BE2C (cell line): ENCODE measurements at regions not wholly inside any gene's neighbourhood (a gene's known extent, or its start where the extent isn't known, plus 50 kb on each side); places are given as distances from the start of the nearest gene placed in this dataset.

Source experiments
- DNase-seq: peaks from one replicate; pipeline ENCODE4 v3.0.0-alpha.2; 2020
- H3K27me3 ChIP-seq: fragments of 250-450 bp; sonication (Bioruptor Pico); 2 replicates; pipeline ENCODE4 v1.5.1; 2020; ENCODE audit warnings: mild to moderate bottlenecking
- H3K36me3 ChIP-seq: fragments of 250-450 bp; sonication (Bioruptor Pico); 2 replicates; pipeline ENCODE4 v1.5.1; 2020; ENCODE audit warnings: mild to moderate bottlenecking
- H3K4me1 ChIP-seq: fragments of 250-450 bp; sonication (Bioruptor Pico); 2 replicates; pipeline ENCODE4 v1.5.1; 2020
- H3K4me3 ChIP-seq: 2 replicates; pipeline ENCODE4 v1.5.1; 2011; ENCODE audit warnings: low read depth, low read length
- H3K9me3 ChIP-seq: fragments of 250-450 bp; sonication (Bioruptor Pico); 2 replicates; pipeline ENCODE4 v1.5.1; 2020
- TF ChIP-seq, protein P1 (sequence below): IDR thresholded peaks from 2 replicates; pipeline ENCODE4 v1.5.1; 2012; ENCODE audit warnings: mild to moderate bottlenecking, low read depth, low read length

DNA sequence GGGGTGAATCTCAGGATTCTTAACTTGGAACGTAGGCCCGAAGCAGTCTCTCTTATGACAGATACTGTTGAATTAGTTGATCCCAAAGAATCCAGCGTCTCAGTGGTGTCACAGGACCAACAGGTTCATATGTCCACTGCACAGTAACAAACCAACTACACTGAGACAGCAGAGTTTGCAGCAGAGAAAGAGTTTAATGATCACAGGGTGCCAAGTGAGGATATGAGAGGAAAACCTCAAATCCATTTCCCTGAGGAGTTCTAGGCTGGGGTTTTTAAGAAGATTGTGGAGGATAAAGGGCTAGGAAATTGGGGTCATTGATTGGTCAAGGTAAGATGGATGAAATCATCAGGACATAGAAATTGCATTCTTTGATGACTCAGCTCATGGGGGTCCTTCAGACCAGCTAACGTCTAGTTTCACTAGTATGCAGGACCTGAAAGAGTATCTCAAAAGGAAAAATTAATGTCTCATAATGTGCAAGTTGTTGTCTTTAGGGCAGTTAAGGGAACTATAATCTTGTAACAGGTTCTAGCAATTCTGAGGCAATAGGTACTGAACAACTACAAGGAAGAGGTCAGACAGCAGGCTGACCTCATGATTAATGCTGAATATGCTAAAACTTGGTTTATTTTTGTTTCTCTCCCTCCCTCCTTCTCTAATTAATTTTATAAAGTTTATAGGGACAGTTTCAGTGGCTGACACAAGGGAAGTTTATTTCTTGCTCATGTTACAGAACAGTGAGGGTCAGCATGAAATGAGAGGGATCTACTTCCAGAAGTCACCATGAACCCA lies 310.9 kb upstream of the NEBL start:
- TF ChIP-seq, protein P1, sequence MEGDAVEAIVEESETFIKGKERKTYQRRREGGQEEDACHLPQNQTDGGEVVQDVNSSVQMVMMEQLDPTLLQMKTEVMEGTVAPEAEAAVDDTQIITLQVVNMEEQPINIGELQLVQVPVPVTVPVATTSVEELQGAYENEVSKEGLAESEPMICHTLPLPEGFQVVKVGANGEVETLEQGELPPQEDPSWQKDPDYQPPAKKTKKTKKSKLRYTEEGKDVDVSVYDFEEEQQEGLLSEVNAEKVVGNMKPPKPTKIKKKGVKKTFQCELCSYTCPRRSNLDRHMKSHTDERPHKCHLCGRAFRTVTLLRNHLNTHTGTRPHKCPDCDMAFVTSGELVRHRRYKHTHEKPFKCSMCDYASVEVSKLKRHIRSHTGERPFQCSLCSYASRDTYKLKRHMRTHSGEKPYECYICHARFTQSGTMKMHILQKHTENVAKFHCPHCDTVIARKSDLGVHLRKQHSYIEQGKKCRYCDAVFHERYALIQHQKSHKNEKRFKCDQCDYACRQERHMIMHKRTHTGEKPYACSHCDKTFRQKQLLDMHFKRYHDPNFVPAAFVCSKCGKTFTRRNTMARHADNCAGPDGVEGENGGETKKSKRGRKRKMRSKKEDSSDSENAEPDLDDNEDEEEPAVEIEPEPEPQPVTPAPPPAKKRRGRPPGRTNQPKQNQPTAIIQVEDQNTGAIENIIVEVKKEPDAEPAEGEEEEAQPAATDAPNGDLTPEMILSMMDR = no peak
- Histone ChIP-seq H3K4me3 (no peak overlapping the region), H3K4me1 (no peaks in the 10 kb centered on the region), H3K27me3 (no peaks in the 10 kb centered on the region), H3K9me3 (no peaks in the 10 kb centered on the region), H3K36me3 (no peaks in the 10 kb centered on the region)
- DNase-seq = no peak

DNA sequence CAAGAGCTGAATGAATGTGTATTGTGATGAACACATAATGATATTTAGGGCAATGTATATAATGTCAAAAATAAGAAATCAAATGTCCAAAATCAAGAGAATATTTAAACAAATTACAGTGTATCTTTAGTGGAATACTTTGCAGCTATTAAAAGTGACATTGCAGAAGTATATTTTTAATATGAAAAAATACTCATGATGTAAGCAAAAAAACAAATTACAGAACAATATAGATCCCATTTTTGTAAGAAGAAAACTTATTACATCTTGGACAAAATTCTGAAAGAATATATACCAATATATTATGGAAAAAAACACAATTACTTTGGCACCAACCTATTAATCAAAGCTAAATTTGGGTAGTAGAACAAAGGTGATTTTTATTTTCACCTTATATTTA lies 308.2 kb upstream of the NEBL start:
- no peak for DNase-seq
- Histone ChIP-seq H3K27me3 (no peaks in the 10 kb centered on the region), H3K4me1 (no peaks in the 10 kb centered on the region), H3K36me3 (no peaks in the 10 kb centered on the region), H3K9me3 (no peaks in the 10 kb centered on the region), H3K4me3 (no peak overlapping the region)
- TF ChIP-seq, protein P1 = no peak

DNA sequence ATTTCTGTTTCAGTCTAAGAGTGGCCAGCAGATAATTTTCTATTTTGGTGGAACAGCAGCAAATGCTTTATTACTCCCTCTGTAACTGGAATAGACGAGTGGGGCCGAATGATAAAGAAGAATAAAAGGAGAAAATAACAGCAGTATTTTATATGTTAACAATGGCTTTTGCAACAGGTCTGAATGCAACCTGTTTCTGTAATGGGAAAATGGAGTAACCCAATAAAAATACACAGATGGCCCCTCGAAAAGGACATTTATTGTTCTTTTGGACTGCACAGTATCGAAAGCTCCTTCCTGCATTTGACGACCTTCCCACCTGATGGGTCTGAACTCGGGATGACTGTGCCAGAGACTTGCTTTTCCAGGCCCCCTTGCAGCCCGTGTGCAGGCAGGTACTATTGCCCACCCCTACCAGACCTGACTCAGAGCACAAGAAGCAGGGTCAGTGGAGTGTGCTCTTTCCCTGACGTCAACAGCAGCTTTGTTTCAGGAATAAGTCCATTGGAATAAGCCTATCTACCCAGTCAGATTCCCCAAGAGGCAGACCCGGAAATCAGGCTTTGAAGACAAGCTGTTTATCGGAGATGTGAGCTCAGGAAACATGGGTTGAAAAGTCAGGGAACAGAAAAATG lies 306.5 kb upstream of the NEBL start:
- DNase-seq = no peak
- H3K27me3 ChIP-seq = no peaks in the 10 kb centered on the region
- no peaks in the 10 kb centered on the region for H3K4me1 ChIP-seq
- no peaks in the 10 kb centered on the region for H3K9me3 ChIP-seq
- TF ChIP-seq, protein P1 = no peak
- H3K4me3 ChIP-seq = no peak overlapping the region
- no peaks in the 10 kb centered on the region for H3K36me3 ChIP-seq

DNA sequence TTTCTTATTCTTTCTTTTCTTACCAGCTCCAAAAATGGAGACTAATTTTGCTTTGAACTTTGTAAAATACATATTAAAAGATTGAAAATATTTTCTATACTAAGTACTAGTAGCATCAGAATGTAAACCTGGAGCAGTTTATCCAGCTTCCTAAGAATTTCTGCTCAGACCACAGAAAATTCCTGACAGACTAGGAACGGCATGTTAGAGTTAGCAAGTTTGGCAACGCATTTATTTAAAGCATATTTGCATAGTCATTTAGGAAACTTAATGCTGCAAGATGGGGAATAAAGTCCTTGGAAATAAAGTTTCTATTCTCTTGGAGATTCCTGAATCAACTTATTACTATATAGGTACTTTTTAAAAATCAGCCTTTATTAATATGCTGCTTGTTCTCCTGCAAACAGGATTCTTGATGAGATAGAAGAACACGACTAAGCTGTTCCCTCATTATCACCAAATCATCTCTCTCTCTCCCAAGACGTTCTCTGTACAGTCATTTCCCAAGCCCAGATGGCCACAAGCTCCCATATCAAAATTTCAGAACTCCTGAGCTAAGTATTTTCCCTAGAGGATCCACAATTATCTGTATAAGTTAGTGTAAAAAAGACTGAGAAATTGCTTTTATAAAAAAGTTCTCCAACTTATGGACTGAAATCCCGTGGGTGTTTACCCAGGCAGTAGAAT lies 305.8 kb upstream of the NEBL start:
- H3K9me3 ChIP-seq = no peaks in the 10 kb centered on the region
- H3K4me3 ChIP-seq = no peak overlapping the region
- DNase-seq = no peak
- no peaks in the 10 kb centered on the region for H3K4me1 ChIP-seq
- H3K36me3 ChIP-seq = no peaks in the 10 kb centered on the region
- H3K27me3 ChIP-seq = no peaks in the 10 kb centered on the region
- TF ChIP-seq, protein P1 = no peak

DNA sequence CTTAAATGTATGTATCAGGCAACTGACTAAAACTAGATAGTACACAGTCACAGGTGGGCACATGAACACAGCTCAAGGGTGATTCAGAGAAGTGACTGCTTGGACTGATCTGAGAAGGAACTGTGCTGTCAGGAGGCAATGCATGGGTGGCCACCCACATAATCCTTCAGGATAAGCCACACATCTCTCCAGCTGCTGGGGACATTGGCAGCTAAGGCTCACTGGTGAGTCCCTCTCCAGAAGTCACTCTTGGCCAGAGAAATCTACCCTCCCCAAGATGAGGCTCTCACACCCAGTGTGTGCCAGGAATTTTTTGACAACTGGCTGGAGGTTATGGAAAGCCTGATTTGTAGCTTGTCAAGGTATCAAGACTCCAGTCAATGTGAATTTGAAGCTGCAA lies 302.4 kb upstream of the NEBL start:
- H3K36me3 ChIP-seq = no peaks in the 10 kb centered on the region

More for the DNA sequence above, 302.4 kb upstream of the NEBL start:
- TF ChIP-seq, protein P1 = no peak
- Histone ChIP-seq H3K27me3 (no peaks in the 10 kb centered on the region), H3K9me3 (no peaks in the 10 kb centered on the region), H3K4me3 (no peak overlapping the region), H3K4me1 (no peaks in the 10 kb centered on the region)
- DNase-seq = no peak
